HUES64 (cell line): ENCODE measurements at regions not wholly inside any gene's neighbourhood (a gene's known extent, or its start where the extent isn't known, plus 50 kb on each side); places are given as distances from the start of the nearest gene placed in this dataset.
"Not testable (repeated sequence)": the region's sequence is repeated elsewhere in the genome, so short reads cannot be mapped to it uniquely, and the experiment has no call there.

ENCODE experiments used
- H3K27ac ChIP-seq: 2 replicates; pipeline ENCODE4 v1.7.0; 2013; ENCODE audit warnings: low read depth, low read length, inconsistent platforms
- H3K27me3 ChIP-seq: 2 replicates; pipeline ENCODE4 v1.6.1; 2013; ENCODE audit warnings: mild to moderate bottlenecking, low read length; ENCODE audit not compliant: insufficient read depth
- H3K36me3 ChIP-seq: 2 replicates; pipeline ENCODE4 v1.6.1; 2013; ENCODE audit warnings: mild to moderate bottlenecking, low read length; ENCODE audit not compliant: insufficient read depth
- H3K4me1 ChIP-seq: 2 replicates; pipeline ENCODE4 v1.6.1; 2013; ENCODE audit warnings: mild to moderate bottlenecking, low read length, moderate library complexity; ENCODE audit not compliant: insufficient read depth
- H3K4me3 ChIP-seq: 2 replicates; pipeline ENCODE4 v1.5.1; 2013; ENCODE audit warnings: mild to moderate bottlenecking, low read length, moderate library complexity
- H3K9ac ChIP-seq: 2 replicates; pipeline ENCODE4 v1.6.1; 2013; ENCODE audit warnings: mild to moderate bottlenecking, low read depth, low read length
- H3K9me3 ChIP-seq: 2 replicates; pipeline ENCODE4 v1.6.1; 2013; ENCODE audit warnings: low read depth, low read length; ENCODE audit not compliant: insufficient read depth
- WGBS: fragments of 150-250, 120-280 bp; methylation state at CpG from one replicate; pipeline ENCODE4 v1.1.7; 2013; ENCODE audit warnings: missing lambda C conversion rate; 5-methylcytosine and 5-hydroxymethylcytosine counted together

DNA sequence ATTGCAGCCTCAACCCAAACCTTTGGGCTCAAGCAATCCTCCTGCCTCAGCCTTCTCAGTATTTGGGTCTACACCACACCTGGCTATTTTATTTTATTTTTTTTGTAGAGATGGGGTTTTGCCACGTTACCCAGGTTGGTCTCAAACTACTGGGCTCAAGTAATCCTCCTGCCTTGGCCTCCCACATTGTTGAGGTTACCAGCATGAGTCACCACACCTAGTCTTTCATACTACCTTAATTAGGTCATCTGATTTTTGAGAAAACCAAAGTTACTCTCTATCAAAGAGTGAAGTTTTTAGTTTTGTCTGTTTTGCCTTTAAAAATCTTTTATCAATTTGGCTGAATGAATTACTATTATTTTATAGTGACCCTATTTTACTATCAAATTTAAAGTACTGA lies 335.6 kb upstream of the LRRC4C start:
- H3K27me3 ChIP-seq, result no peaks in the 10 kb centered on the region
- H3K4me1 ChIP-seq, result no peaks in the 10 kb centered on the region
- no peak overlapping the region for H3K4me3 ChIP-seq
- no peaks in the 10 kb centered on the region for H3K36me3 ChIP-seq
- 100% methylated on average over 1 of the region's 1 CpG for WGBS
- H3K9ac ChIP-seq, result no peak overlapping the region
- H3K27ac ChIP-seq, result no peak overlapping the region
- 0 out of 2 replicates have a peak, but pooled peaks cover 8% of the 10 kb centered on the region for H3K9me3 ChIP-seq

- Histone ChIP-seq H3K27ac (no peak overlapping the region), H3K27me3 (no peaks in the 10 kb centered on the region), H3K9me3 (no peaks in the 10 kb centered on the region), H3K4me1 (no peaks in the 10 kb centered on the region), H3K4me3 (no peak overlapping the region), H3K9ac (no peak overlapping the region), H3K36me3 (no peaks in the 10 kb centered on the region)
Observed at GRCh38 chr11:41799754-41800153, 340.3 kb upstream of the LRRC4C start.

DNA sequence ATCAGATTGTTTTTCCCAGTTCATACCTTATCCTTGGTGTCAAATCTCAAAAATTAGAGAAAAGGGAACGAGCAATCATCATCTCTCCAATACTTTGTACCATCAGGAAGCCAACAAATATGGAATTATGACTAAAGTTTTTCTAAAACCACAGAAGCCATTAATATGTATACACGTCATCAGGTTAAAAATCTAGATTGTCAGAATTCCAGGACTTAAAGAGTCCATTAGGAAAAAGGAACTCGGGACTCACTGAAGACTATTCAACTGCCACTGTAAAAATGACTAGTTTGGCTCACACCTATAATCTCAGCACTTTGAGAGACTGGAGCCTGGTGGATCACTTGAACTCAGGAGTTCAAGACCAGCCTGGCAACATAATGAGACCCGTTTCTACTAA lies 344.4 kb upstream of the LRRC4C start:
- no peaks in the 10 kb centered on the region for H3K36me3 ChIP-seq
- H3K27me3 ChIP-seq, result no peaks in the 10 kb centered on the region
- H3K27ac ChIP-seq, result no peak overlapping the region
- WGBS, result 80% methylated on average over 4 of the region's 4 CpGs
- H3K9me3 ChIP-seq, result no peaks in the 10 kb centered on the region
- H3K4me3 ChIP-seq, result no peak overlapping the region
- no peak overlapping the region for H3K9ac ChIP-seq
- no peaks in the 10 kb centered on the region for H3K4me1 ChIP-seq

DNA sequence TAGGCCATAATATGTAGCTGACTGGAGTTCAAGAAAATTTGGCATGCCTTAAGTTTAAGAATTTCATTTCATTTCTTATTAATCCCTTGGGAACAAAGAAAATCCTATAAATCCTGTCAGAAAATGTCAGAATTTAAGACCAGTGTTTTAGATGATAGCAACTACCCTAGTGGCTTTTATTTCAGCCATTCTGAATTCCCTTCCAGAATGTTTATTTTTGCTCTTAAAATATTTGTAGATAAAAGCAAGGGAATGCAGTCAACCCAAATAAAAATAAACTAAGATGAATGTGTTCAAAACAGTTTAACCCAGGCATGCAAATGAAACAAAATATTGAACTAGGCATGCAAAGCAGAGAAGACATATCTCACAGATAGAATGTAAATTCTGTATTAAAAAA lies 356.9 kb upstream of the LRRC4C start:
- Histone ChIP-seq H3K27me3 (no peaks in the 10 kb centered on the region), H3K36me3 (no peaks in the 10 kb centered on the region), H3K9me3 (peaks cover 43% of the 10 kb centered on the region), H3K9ac (no peak overlapping the region), H3K4me3 (no peak overlapping the region), H3K4me1 (no peaks in the 10 kb centered on the region), H3K27ac (no peak overlapping the region)

GRCh38 chr11:41824287-41824686 lies 364.8 kb upstream of the LRRC4C start:
- H3K27me3 ChIP-seq, H3K36me3 ChIP-seq, H3K4me3 ChIP-seq, H3K9me3 ChIP-seq, H3K27ac ChIP-seq, H3K4me1 ChIP-seq, H3K9ac ChIP-seq: not testable (repeated sequence)
- WGBS, result 100% methylated on average over 1 of the region's 2 CpGs

- H3K4me1 ChIP-seq, result no peaks in the 10 kb centered on the region
- H3K36me3 ChIP-seq, result no peaks in the 10 kb centered on the region
- no peaks in the 10 kb centered on the region for H3K27me3 ChIP-seq
- no peak overlapping the region for H3K27ac ChIP-seq
- H3K9ac ChIP-seq, result no peak overlapping the region
- 88% methylated on average over 6 of the region's 6 CpGs for WGBS
- no peaks in the 10 kb centered on the region for H3K9me3 ChIP-seq
- H3K4me3 ChIP-seq, result no peak overlapping the region
Observed at GRCh38 chr11:41826085-41826484, 366.6 kb upstream of the LRRC4C start.

DNA sequence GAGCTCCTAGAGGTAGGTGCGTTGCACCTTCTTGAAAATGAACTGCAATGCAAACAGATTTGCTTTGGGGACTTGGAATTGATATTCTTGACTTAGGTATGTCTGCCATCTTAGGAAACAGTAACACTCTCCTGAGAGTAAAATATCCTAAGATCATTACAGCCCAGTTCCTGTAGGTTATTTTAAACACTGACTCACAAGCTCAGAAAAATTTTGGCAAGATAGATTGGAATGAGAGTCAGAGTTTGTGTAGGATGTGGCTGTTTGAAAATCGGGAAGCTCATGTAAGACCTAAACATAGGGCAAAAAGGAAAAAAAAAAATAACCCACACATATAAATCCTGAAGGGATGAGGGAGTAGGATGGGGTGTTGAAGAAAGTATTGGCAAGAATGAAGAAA lies 377.0 kb upstream of the LRRC4C start:
- Histone ChIP-seq H3K9ac (no peak overlapping the region), H3K9me3 (peaks cover 21% of the 10 kb centered on the region), H3K4me3 (no peak overlapping the region), H3K4me1 (no peaks in the 10 kb centered on the region), H3K36me3 (no peaks in the 10 kb centered on the region), H3K27me3 (no peaks in the 10 kb centered on the region), H3K27ac (no peak overlapping the region)
- 94% methylated on average over 1 of the region's 2 CpGs for WGBS

DNA sequence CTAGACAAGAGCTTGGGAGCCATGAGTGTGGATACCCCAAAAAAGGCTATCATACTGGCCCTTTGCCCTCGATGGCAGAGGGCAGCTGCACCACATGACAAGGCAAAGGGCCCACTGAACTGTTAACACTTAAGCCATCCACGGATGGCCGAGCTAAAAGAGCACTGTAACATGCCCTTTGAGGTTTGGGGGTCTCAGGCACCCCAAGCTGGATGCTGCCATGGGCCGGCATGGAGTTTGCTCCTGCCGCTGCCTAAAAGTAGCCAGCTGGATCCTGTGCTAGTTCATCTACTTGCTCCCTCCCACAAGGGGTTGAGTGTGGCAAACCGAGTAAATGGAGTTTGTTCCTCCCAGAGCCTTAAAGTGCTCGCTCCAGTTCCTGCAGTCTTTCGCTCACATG lies 383.2 kb upstream of the LRRC4C start:
- Histone ChIP-seq H3K36me3 (no peaks in the 10 kb centered on the region), H3K9me3 (peaks cover 37% of the 10 kb centered on the region), H3K9ac (no peak overlapping the region), H3K27me3 (no peaks in the 10 kb centered on the region), H3K4me1 (no peaks in the 10 kb centered on the region), H3K27ac (no peak overlapping the region), H3K4me3 (no peak overlapping the region)
- whole genome bisulfite sequencing, result 88% methylated on average over 8 of the region's 8 CpGs

- no peaks in the 10 kb centered on the region for H3K36me3 ChIP-seq
- H3K4me1 ChIP-seq, result no peaks in the 10 kb centered on the region
- peaks cover 26% of the 10 kb centered on the region for H3K9me3 ChIP-seq
- no peaks in the 10 kb centered on the region for H3K27me3 ChIP-seq
- H3K9ac ChIP-seq, result no peak overlapping the region
- H3K4me3 ChIP-seq, result no peak overlapping the region
- no peak overlapping the region for H3K27ac ChIP-seq
- WGBS, result 89% methylated on average over 3 of the region's 3 CpGs
Observed at GRCh38 chr11:41845066-41845465, 385.6 kb upstream of the LRRC4C start.

DNA sequence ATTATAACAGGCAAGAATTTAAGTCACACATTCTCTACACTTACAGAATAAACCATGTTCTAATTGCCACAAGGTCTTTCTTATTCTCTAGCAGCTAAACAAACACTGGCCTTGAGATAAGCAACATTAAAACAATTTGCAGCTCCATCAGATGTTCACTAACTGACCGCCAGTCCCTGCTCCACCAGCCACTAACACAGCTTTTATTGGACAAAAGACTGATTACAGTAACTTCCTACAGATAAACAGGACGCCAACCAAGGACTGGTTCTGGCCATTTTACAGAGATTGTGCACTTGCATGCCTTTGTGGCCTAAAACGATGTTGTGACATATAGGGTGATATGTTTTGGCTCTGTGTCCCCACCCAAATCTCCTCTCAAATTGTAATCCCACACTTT lies 388.9 kb upstream of the LRRC4C start:
- Histone ChIP-seq H3K9me3 (0 out of 2 replicates have a peak, but pooled peaks cover under 1% of the 10 kb centered on the region), H3K4me1 (peaks cover 8% of the 10 kb centered on the region; the same call in 1 of the 2 replicates), H3K4me3 (no peak overlapping the region), H3K27ac (no peak overlapping the region), H3K27me3 (no peaks in the 10 kb centered on the region), H3K36me3 (no peaks in the 10 kb centered on the region), H3K9ac (no peak overlapping the region)
- 94% methylated on average over 2 of the region's 3 CpGs for WGBS

- Histone ChIP-seq H3K4me1 (peaks cover 12% of the 10 kb centered on the region), H3K4me3 (no peak overlapping the region), H3K9ac (no peak overlapping the region), H3K27me3 (no peaks in the 10 kb centered on the region), H3K9me3 (no peaks in the 10 kb centered on the region), H3K36me3 (no peaks in the 10 kb centered on the region), H3K27ac (no peak overlapping the region)
- 85% methylated on average over 1 of the region's 1 CpG for WGBS
Observed at GRCh38 chr11:41849250-41849649, 389.8 kb upstream of the LRRC4C start.

DNA sequence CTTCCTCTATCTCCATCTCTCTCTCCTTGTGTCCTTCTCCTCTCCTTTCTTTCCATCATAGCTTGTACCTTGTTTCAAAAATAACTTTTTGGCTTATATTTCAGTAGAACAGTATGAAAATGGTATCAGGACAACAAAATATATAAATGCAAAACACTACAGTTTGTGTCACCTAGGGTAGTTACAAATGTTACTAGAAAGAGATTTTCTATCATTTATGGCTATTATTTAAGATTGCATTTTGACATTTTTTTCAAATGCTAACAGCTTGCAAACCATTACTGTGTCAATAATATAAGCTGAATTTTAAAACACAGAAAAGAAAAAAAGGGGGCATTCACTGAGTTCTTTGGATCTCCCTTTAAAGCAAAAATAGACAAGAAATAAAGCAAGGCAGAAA lies 392.3 kb upstream of the LRRC4C start:
- no peaks in the 10 kb centered on the region for H3K9me3 ChIP-seq

More for the DNA sequence above, 392.3 kb upstream of the LRRC4C start:
- Histone ChIP-seq H3K4me1 (peaks cover 12% of the 10 kb centered on the region), H3K4me3 (no peak overlapping the region), H3K9ac (no peak overlapping the region), H3K27ac (no peak overlapping the region), H3K27me3 (no peaks in the 10 kb centered on the region), H3K36me3 (no peaks in the 10 kb centered on the region)
